ENCODE measurements at regions not wholly inside any gene's neighbourhood (a gene's known extent, or its start where the extent isn't known, plus 50 kb on each side); places are given as distances from the start of the nearest gene placed in this dataset.

- no peak overlapping the region for H3K4me3 ChIP-seq (ENCODE audit: low read depth, low read length)
- TF ChIP-seq CTCF (conservative IDR thresholded peaks at IDR 0.05; ENCODE audit: low read depth, low read length) = no peak
- no peak for DNase-seq (ENCODE audit: low read depth)
Observed at GRCh38 chr14:30444451-30444850, 114.5 kb upstream of the G2E3 start.

GRCh38 chr14:30445011-30445793 lies 113.8 kb upstream of the G2E3 start:
- no peak for TF ChIP-seq CTCF (conservative IDR thresholded peaks at IDR 0.05; ENCODE audit: low read depth, low read length)
- no peak for DNase-seq (ENCODE audit: low read depth)
- no peak overlapping the region for H3K4me3 ChIP-seq (ENCODE audit: low read depth, low read length)

GRCh38 chr14:30445852-30446251 lies 113.1 kb upstream of the G2E3 start:
- TF ChIP-seq CTCF (conservative IDR thresholded peaks at IDR 0.05; ENCODE audit: low read depth, low read length) = no peak
- DNase-seq (ENCODE audit: low read depth) = no peak
- H3K4me3 ChIP-seq (ENCODE audit: low read depth, low read length) = no peak overlapping the region

GRCh38 chr14:30450631-30451545 lies 108.1 kb upstream of the G2E3 start:
- no peak overlapping the region for H3K4me3 ChIP-seq (ENCODE audit: low read depth, low read length)
- peak; percentile 22 for DNase-seq (ENCODE audit: low read depth)
- TF ChIP-seq CTCF (conservative IDR thresholded peaks at IDR 0.05; ENCODE audit: low read depth, low read length) = no peak

- no peak for TF ChIP-seq CTCF (conservative IDR thresholded peaks at IDR 0.05; ENCODE audit: low read depth, low read length)
- DNase-seq (ENCODE audit: low read depth) = no peak
- H3K4me3 ChIP-seq (ENCODE audit: low read depth, low read length) = no peak overlapping the region
Observed at GRCh38 chr14:30456296-30456695, 102.7 kb upstream of the G2E3 start.

GRCh38 chr14:30462358-30462757 lies 96.6 kb upstream of the G2E3 start:
- TF ChIP-seq CTCF (conservative IDR thresholded peaks at IDR 0.05; ENCODE audit: low read depth, low read length) = no peak
- DNase-seq (ENCODE audit: low read depth) = no peak
- H3K4me3 ChIP-seq (ENCODE audit: low read depth, low read length) = no peak overlapping the region

All from choroid plexus epithelial cell (primary cell).